HEK293T (cell line): ENCODE measurements at regions not wholly inside any gene's neighbourhood (a gene's known extent, or its start where the extent isn't known, plus 50 kb on each side); places are given as distances from the start of the nearest gene placed in this dataset.

Experiments
- ARNT ChIP-seq: fragments of 450-650 bp; IDR thresholded peaks from 2 replicates; pipeline ENCODE4 v1.6.1; 2017; ENCODE audit warnings: mild to moderate bottlenecking
- BHLHE40 ChIP-seq: fragments of 450-650 bp; IDR thresholded peaks from 2 replicates; pipeline ENCODE4 v1.6.1; 2016; ENCODE audit warnings: mild to moderate bottlenecking, moderate library complexity, borderline replicate concordance
- CTBP1 ChIP-seq: fragments of 450-650 bp; IDR thresholded peaks from 2 replicates; pipeline ENCODE4 v1.6.1; 2016; ENCODE audit warnings: borderline replicate concordance
- ELF4 ChIP-seq: fragments of 450-650 bp; IDR thresholded peaks from 2 replicates; pipeline ENCODE4 v1.6.1; 2017; ENCODE audit warnings: antibody characterized with exemption
- FOXA1 ChIP-seq: fragments of 450-650 bp; IDR thresholded peaks from 2 replicates; pipeline ENCODE4 v1.6.1; 2016; ENCODE audit warnings: mild to moderate bottlenecking
- FOXK2 ChIP-seq: fragments of 450-650 bp; IDR thresholded peaks from 2 replicates; pipeline ENCODE4 v1.6.1; 2016; ENCODE audit warnings: mild to moderate bottlenecking
- FOXM1 ChIP-seq: fragments of 450-650 bp; IDR thresholded peaks from 2 replicates; pipeline ENCODE4 v1.6.1; 2017; ENCODE audit warnings: mild to moderate bottlenecking, borderline replicate concordance
- HDGF ChIP-seq: fragments of 450-650 bp; IDR thresholded peaks from 2 replicates; pipeline ENCODE4 v1.6.1; 2017; ENCODE audit warnings: antibody characterized with exemption, borderline replicate concordance
- L3MBTL2 ChIP-seq: fragments of 450-650 bp; conservative IDR thresholded peaks from 2 replicates; pipeline ENCODE4 v1.6.1; 2016; ENCODE audit warnings: mild to moderate bottlenecking
- LEF1 ChIP-seq: fragments of 450-650 bp; IDR thresholded peaks from 2 replicates; pipeline ENCODE4 v1.6.1; 2017; ENCODE audit warnings: mild to moderate bottlenecking, borderline replicate concordance
- SP1 ChIP-seq: fragments of 450-650 bp; IDR thresholded peaks from 2 replicates; pipeline ENCODE4 v1.6.1; 2017
- SUZ12 ChIP-seq: fragments of 450-650 bp; IDR thresholded peaks from 2 replicates; pipeline ENCODE4 v1.6.1; 2016; ENCODE audit warnings: mild to moderate bottlenecking
- TARDBP ChIP-seq: fragments of 450-650 bp; IDR thresholded peaks from 2 replicates; pipeline ENCODE4 v1.6.1; 2016
- ZNF384 ChIP-seq: fragments of 450-650 bp; IDR thresholded peaks from 2 replicates; pipeline ENCODE4 v1.6.1; 2016

- TF ChIP-seq FOXM1 (no peak), SUZ12 (no peak), ARNT (no peak), HDGF (no peak), FOXA1 (no peak), SP1 (no peak), ELF4 (no peak), BHLHE40 (no peak), CTBP1 (no peak), ZNF384 (no peak), LEF1 (no peak), FOXK2 (no peak), L3MBTL2 (no peak), TARDBP (no peak)
Measured at GRCh38 chr9:19994296-19994695, 205.5 kb upstream of the SLC24A2 start.
